Stimulated activated CD4-positive, alpha-beta T cell treated with anti-CD3 and anti-CD28 coated beads, TNF-alpha, amount 100 ng/mL, for 4 hours (primary cell): ENCODE measurements at regions not wholly inside any gene's neighbourhood (a gene's known extent, or its start where the extent isn't known, plus 50 kb on each side); places are given as distances from the start of the nearest gene placed in this dataset.

Experiments used
- DNase-seq, 3 experiments: peaks; one replicate each; pipeline ENCODE4 v3.0.0-alpha.2; 2020; ENCODE audit warnings: low read depth in 3 of 3

GRCh38 chr7:85664341-85664740, 477.5 kb upstream of the SEMA3D start:
- DNase-seq = no peak

GRCh38 chr7:85659364-85659763, 472.5 kb upstream of the SEMA3D start:
- DNase-seq = no peak

- DNase-seq = no peak
Measured at GRCh38 chr7:85655252-85655651, 468.4 kb upstream of the SEMA3D start.

GRCh38 chr7:85644272-85644671, 457.4 kb upstream of the SEMA3D start:
- DNase-seq = no peak

- no peak for DNase-seq
Measured at GRCh38 chr7:85641331-85641730, 454.5 kb upstream of the SEMA3D start.

- no peak for DNase-seq
Measured at GRCh38 chr7:85638394-85638793, 451.5 kb upstream of the SEMA3D start.

- no peak for DNase-seq
Measured at GRCh38 chr7:85634951-85635350, 448.1 kb upstream of the SEMA3D start.

- no peak for DNase-seq
Measured at GRCh38 chr7:85630904-85631600, 444.2 kb upstream of the SEMA3D start.

GRCh38 chr7:85627791-85628586, 441.1 kb upstream of the SEMA3D start:
- no peak for DNase-seq

- no peak for DNase-seq
Measured at GRCh38 chr7:85622059-85622458, 435.2 kb upstream of the SEMA3D start.

- no peak for DNase-seq
Measured at GRCh38 chr7:85620936-85621685, 434.3 kb upstream of the SEMA3D start.

GRCh38 chr7:85619236-85619635, 432.4 kb upstream of the SEMA3D start:
- DNase-seq = no peak

GRCh38 chr7:85614684-85615083, 427.8 kb upstream of the SEMA3D start:
- no peak for DNase-seq

GRCh38 chr7:85612514-85612913, 425.7 kb upstream of the SEMA3D start:
- no peak for DNase-seq

- no peak for DNase-seq
Measured at GRCh38 chr7:85608804-85609203, 421.9 kb upstream of the SEMA3D start.

- no peak for DNase-seq
Measured at GRCh38 chr7:85602196-85602595, 415.3 kb upstream of the SEMA3D start.

GRCh38 chr7:85600395-85600794, 413.5 kb upstream of the SEMA3D start:
- no peak for DNase-seq

GRCh38 chr7:85596827-85597226, 410.0 kb upstream of the SEMA3D start:
- no peak for DNase-seq

GRCh38 chr7:85595750-85596178, 408.9 kb upstream of the SEMA3D start:
- no peak for DNase-seq

GRCh38 chr7:85593355-85593754, 406.5 kb upstream of the SEMA3D start:
- DNase-seq = no peak

- no peak for DNase-seq
Measured at GRCh38 chr7:85587785-85588184, 400.9 kb upstream of the SEMA3D start.

GRCh38 chr7:85586091-85586490, 399.2 kb upstream of the SEMA3D start:
- DNase-seq = no peak
